IPS DF 4.7 (cell line): ENCODE measurements at regions not wholly inside any gene's neighbourhood (a gene's known extent, or its start where the extent isn't known, plus 50 kb on each side); places are given as distances from the start of the nearest gene placed in this dataset.

Experiments
- DNase-seq: peaks from one replicate; pipeline ENCODE4 v3.0.0-alpha.2; 2013; ENCODE audit warnings: low spot score; ENCODE audit errors: extremely low read depth

DNA sequence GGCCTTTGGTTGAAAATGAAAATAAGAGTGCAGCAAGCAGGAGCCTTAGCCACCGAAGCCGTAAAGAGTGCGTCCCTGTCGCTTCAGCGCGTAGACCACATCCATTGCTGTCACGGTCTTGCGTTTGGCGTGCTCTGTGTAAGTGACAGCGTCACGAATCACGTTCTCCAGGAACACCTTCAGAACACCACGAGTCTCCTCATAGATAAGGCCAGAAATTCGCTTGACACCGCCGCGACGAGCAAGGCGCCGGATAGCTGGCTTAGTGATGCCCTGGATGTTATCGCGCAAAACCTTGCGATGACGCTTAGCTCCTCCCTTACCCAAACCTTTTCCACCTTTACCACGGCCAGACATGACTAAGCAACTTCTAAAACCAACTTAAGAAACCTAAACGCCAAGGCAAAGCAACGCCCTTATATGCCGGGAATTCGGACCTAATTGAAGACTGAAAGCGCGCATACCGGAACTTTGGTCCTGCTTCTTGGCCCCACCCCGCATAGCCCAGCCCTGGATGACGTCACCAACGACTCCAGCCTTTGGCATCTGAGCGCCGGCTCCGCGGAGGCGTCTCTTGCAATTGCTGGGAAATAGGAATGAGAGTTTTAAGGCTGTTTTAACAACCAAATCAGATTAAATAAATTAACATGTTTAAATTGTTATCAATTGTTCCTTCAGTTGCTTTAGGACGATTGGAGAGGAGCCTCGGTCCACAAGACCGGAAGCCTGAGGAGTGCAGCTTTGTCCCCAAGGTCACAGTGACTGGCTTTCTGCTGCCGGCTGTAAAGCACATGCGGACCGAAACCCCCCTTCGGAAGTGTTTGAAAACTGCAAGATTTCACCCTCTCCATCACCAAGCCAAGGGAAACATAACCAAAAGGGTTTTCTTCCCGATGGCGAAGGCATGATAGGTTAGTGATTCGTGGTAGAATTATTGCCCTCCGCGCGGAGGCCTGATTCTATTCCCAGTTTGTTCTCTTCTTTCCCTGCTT lies 79.6 kb upstream of the BTN3A2 start:
- peak; percentile 99 for DNase-seq

DNA sequence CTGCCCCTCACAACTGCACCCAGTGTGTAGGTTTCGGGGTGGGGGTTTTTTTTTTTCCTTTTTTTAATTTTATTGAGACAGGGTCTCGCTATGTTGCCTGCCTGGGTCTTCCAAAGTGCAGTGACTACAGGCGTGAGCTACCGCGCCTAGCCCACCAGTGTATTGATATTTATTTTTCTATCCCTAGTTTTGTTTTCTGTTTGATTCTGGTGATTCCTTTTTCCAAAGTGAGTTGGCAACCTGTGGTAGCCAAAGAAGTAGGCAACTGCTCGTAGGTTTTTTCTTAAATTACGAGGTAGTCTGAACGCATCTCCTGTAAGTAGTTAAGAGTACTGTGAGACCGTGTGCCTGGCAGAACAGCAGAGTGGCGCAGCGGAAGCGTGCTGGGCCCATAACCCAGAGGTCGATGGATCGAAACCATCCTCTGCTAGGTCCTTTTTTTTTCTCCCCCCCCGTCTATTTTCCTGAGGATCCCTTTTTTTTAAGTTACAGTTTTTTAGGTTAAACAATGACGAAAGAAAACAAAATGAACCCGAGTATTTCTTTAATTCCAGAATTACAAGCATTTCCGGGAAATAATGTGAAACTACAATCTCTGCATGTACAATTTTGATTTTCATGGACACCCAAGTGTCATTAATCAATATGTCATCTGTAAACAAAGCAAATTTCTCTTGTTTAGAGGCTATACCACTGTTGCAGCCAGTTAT lies 78.7 kb upstream of the BTN3A2 start:
- no peak for DNase-seq

- no peak for DNase-seq
Observed at GRCh38 chr6:26288155-26288554, 76.8 kb upstream of the BTN3A2 start.

GRCh38 chr6:26290941-26291340 lies 74.1 kb upstream of the BTN3A2 start:
- no peak for DNase-seq

GRCh38 chr6:26292709-26293108 lies 72.3 kb upstream of the BTN3A2 start:
- DNase-seq: no peak

GRCh38 chr6:26294302-26294701 lies 70.7 kb upstream of the BTN3A2 start:
- DNase-seq: no peak

GRCh38 chr6:26295691-26296555 lies 69.1 kb upstream of the BTN3A2 start:
- DNase-seq: no peak

GRCh38 chr6:26296556-26296856 lies 68.5 kb upstream of the BTN3A2 start:
- no peak for DNase-seq

DNA sequence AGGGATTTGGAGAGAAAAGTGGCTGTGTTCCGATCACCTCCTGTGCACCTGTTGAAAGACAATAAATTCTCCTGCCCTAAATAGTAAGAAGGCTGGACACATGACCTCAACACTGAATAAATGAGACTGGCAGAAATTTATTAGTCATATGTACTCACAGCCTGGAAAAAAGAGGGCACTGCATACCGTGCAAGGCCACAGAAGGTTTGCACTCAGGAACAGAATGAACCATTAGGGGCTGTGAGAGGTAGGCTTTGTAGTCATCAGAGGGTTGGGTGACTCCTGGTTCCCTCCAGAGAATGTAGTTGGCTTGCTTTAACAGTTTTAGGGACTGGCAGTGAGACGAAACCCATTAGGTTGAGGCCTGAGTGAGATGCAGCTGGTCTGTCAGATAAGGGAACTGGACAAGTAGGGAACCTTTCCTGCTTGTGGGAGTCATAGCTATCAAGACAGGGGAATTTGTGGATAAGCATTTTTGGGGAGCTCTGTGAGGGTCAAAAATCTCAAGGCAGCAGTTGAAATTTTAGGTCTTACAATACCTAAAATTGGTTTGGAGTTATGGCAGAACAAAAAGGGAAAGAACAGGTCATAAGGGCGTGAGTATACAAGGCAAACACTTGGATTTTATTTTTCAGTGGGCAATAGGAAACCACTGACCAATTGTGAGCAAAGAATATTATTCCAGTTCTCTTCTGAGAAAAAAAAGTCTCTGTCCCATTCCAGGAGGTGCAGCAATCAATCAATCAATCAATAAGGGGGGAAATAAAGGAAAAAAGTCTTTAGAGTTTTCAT lies 67.9 kb upstream of the BTN3A2 start:
- DNase-seq: no peak

DNA sequence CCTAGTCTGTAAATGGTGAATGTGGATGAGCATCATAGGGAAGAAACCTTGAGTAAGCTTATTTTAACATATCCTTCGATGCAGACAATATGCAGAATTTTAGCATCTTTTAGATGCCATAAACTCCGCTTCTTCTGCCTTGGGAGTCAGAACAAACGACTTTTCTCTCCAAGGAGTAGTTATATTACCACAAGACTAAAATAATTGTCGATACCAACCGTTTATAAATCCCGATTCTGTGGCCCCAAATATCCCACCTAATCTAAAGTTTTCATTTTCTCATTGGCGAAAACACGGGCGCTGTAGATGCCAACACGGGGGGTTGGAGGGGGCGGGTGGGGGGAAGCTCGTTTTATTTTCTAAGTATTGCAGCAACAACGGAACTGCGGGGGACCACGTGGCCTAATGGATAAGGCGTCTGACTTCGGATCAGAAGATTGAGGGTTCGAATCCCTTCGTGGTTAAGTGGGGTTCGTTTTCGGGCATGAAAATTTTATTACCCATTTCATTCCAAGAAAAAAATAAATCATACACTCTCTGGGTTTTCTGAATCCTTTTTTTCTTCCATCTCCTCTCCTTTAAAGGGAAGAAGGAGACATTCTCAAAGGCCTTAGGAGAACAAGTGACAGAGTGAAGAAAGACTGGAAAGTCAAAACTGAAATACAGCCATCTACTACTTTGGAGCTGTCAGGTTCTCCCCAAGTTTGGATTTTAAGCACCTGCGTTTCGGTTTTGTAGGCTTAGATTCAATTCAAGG lies 65.5 kb upstream of the BTN3A2 start:
- no peak for DNase-seq

DNA sequence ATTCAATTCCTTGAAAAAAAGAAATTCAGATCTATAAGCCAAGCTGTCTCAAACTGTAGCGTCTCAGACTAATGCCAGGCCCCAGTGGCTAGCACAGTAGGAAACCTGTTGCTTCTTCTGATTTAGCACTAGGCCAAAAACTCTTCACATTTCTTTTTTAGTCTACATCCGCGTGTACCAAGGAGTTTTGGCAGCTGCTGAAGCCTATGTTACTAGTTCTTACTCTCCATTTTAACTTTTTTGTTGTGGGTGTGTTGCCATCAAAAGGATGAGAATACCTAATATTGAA lies 65.0 kb upstream of the BTN3A2 start:
- DNase-seq: no peak

DNA sequence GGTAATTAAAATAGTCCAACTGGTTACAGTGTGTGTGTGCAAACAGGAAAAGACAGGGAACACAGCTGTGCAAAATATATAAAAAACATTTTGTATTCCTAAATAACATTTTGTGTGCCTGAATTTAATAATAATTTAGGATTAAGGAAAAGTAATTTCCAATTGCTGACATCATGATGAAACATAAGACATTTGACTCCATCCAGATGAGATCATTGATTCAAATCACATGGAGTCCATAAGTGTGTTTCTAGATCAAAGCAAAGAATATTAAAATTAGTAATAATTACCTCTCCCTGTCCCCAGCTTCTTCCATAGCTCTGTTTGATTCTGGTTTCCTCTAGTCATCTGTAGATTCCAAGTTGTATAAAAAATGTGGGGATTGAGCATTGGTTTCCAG lies 64.6 kb upstream of the BTN3A2 start:
- DNase-seq: no peak

DNA sequence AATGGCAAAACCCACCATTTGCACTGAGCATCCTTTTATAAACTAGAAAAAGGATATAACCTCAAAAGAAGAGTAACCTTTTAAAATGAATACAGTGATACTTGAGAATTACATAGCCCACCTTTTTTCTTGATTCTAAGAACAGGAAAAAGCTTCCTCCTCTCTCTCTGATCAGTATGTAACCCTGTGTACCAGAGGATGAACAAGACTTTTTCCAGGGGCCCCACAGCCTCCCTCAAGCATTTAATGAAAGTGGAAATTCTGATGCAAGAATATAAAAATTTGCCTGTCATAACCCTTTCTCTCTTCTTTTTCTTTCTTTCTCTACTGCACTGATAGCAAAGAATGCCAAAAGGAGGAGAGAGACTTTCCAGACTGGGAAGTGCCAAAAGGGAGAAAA lies 64.2 kb upstream of the BTN3A2 start:
- no peak for DNase-seq

DNA sequence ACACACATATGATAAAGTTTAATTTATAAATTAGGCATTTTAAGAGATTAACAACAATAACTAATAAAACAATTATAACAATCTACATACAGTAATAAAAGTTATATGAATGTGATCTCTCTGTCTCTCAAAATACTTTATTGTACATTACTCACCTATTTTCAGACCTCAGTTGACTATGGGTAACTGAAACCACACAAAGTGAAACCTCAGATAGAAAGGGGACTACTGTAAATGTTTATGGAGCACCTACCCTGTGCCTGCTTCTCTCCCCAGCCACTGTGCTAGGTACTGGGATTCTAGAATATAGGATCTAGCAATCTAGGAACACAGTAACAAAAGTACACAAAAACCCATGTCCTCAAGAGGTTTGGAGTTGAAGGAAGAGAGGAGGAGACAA lies 63.4 kb upstream of the BTN3A2 start:
- DNase-seq: no peak

DNA sequence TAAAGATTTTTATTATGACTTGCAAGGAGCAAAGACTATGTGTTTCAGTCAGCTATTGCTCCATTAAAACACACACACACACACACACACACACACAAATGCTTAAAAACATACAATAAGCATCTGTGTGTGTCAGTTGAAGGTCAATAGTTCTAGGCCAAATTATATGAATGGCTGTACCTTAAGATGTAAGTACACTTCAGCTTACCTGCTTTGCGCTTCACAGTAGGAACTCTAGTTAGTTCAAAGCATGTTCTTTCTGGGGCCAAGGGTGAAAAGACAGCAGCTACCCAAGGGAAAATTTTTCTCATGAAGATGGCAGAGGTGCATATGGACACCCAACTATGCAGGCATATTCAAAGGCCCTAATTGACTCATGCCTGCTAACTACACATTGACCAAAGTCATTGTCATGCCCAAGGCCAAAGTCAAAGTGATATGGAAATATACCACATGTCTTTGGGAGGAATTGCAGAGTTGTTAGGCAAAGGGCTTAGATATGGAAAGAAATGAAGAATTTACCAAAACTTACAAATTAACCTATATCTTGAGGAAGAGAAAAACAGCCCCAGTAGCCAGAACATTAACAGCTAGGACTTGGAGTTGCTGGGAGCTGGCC lies 61.9 kb upstream of the BTN3A2 start:
- no peak for DNase-seq

- DNase-seq: no peak
Observed at GRCh38 chr6:26304213-26304796, 60.7 kb upstream of the BTN3A2 start.

DNA sequence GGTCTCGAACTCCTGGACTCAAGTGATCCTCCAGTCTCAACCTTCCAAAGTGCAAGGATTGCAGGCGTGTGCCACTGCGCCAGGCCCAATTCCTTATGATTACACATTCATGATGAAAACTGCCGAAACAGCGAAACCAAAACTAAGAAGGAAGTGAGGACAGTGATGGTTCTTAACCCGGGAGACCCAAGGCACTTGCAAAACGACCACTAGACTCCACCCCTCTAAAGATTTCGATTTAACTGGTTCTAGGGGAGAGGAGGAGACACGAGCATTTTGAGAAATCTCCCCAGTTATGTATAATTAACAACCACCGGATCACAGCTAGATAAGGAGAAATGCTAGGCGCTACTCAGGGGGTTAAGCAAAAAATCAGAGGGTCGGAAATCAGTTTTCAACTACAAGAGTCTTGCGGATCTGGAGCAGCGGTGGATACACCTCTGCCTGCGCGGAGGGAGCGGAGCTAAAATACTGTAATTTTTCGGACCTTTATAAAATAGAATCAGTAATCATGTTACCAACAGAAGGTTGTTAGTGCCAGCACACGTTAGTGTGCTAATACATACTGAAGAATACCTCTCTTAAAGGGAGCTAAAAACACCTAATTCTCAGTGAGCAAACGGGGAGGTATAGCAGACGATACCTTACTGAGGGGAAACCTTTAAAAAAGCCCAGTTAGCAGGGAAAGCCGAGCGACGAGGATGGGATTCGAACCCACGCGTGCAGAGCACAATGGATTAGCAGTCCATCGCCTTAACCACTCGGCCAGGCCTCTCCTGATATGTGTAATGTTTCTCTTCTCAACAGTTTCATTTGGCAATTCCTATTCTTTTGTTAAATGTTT lies 60.0 kb upstream of the BTN3A2 start:
- DNase-seq: no peak

DNA sequence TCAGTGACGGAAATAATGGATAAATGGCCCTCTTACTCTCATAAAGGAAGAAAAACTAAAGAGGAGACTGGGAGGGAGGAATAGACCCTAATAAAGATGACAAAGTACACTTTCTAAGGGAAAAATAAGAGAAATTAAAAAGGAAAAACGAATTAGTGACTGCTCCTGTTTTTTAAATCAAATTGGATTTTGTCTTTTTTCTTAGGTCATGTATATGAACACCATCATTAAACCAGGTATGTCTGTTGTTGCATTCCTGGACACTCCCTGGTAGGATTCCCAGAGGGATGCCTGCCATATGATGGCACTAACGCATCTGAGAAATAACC lies 59.4 kb upstream of the BTN3A2 start:
- DNase-seq: no peak

DNA sequence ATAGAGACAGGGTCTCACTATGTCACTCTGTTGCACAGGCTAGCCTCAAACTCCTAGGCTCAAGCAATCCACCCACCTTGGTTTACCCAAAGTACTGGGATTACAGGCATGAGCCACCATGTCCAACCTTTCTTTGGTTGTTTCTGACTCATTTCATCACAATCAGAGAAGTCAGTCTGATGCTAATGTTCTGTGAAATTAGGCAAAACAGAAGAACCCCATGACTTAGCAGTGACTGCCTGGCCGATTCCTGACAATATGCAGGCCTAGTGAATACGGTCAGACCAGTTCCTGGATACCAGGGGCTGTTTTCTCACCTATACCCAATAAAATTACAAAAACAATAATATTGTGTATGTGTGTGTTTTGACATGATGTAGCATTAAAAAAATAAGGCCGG lies 58.8 kb upstream of the BTN3A2 start:
- DNase-seq: no peak
